ENCODE measurements at regions not wholly inside any gene's neighbourhood (a gene's known extent, or its start where the extent isn't known, plus 50 kb on each side); places are given as distances from the start of the nearest gene placed in this dataset.
A peak's percentile ranks its signal among the peaks of the same experiment; 100 is the strongest.

DNA sequence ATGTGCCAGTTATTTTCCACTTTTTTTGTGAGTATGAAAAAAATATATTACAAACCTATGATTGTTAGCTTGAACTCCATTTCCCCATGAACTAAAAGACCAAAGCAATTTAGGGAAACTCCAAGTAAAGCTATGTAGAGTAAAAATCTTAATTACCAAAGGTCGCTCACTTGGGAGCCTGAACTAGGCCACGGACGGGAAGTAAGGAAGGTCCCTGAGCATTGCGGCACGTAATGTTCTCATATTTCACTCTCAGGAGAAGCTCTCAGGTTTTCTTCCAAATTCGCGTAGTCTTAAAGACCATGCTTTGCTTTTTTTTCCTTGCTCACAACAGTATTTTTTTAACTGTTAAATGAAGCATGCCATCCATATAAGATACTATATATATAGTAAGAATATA lies 215.3 kb upstream of the RARB start:
- TF ChIP-seq, protein P1, sequence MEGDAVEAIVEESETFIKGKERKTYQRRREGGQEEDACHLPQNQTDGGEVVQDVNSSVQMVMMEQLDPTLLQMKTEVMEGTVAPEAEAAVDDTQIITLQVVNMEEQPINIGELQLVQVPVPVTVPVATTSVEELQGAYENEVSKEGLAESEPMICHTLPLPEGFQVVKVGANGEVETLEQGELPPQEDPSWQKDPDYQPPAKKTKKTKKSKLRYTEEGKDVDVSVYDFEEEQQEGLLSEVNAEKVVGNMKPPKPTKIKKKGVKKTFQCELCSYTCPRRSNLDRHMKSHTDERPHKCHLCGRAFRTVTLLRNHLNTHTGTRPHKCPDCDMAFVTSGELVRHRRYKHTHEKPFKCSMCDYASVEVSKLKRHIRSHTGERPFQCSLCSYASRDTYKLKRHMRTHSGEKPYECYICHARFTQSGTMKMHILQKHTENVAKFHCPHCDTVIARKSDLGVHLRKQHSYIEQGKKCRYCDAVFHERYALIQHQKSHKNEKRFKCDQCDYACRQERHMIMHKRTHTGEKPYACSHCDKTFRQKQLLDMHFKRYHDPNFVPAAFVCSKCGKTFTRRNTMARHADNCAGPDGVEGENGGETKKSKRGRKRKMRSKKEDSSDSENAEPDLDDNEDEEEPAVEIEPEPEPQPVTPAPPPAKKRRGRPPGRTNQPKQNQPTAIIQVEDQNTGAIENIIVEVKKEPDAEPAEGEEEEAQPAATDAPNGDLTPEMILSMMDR (IDR thresholded peaks at IDR 0.05) = no peak
- ATAC-seq = no peak
- Histone ChIP-seq H3K27ac (no peak overlapping the region), H3K9me3 (no peaks in the 10 kb centered on the region), H3K4me1 (no peaks in the 10 kb centered on the region), H3K27me3 (no peaks in the 10 kb centered on the region), H3K4me3 (no peak overlapping the region), H3K36me3 (no peaks in the 10 kb centered on the region)
- intact Hi-C loops (cut with DNase I) = no loop called here
- no peak for DNase-seq

DNA sequence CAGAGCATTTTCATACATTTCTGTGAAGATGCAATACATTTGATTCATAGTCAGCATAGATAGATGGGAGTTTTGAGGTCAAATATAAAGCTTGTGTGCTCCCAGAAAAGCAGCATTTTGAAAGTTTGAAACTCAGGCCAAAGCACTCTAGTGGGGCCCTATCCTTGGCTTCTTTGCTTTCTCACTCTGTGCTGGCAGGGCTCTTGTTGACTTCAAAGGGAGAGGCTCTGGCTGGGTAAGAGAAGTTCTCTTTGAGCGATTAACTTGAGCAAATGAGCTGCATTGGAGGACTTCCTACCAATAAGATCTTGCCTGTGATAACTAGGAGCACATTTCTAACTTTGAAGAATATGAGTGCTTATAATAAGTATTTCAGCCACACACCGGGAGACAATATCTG lies 214.0 kb upstream of the RARB start:
- Histone ChIP-seq H3K27ac (no peak overlapping the region), H3K4me1 (no peaks in the 10 kb centered on the region), H3K4me3 (no peak overlapping the region), H3K27me3 (no peaks in the 10 kb centered on the region), H3K36me3 (no peaks in the 10 kb centered on the region), H3K9me3 (no peaks in the 10 kb centered on the region)
- TF ChIP-seq, protein P1 (IDR thresholded peaks at IDR 0.05) = no peak
- intact Hi-C loops (cut with DNase I) = no loop called here
- ATAC-seq (peak; percentile 24), DNase-seq (no peak)

GRCh38 chr3:25218362-25218761 lies 209.7 kb upstream of the RARB start:
- DNase-seq (no peak), ATAC-seq (no peak)
- H3K36me3 ChIP-seq = no peaks in the 10 kb centered on the region
- H3K27me3 ChIP-seq = no peaks in the 10 kb centered on the region
- H3K4me3 ChIP-seq = no peak overlapping the region
- no peaks in the 10 kb centered on the region for H3K9me3 ChIP-seq
- TF ChIP-seq, protein P1 (IDR thresholded peaks at IDR 0.05) = no peak
- no peaks in the 10 kb centered on the region for H3K4me1 ChIP-seq
- H3K27ac ChIP-seq = no peak overlapping the region
- intact Hi-C loops (cut with DNase I) = no loop called here

DNA sequence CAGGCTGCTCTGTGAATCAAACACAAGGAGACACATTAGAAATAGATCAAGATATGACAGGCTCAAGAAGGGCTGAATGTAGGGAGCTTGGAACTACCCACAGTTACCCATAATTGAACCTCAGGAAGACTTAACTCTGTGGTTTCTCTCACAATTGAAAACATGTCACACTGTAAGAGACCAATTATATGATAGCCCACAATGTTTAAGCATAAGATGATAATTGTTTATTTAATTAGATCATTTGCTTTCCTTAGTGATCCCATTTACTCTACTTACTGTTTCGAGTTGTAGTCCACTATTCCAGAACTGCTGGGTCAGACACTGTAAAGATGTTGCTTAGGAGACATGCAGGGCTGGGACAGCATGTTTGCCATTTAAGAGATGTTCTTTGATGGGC lies 201.3 kb upstream of the RARB start:
- Histone ChIP-seq H3K27ac (no peak overlapping the region), H3K4me1 (no peaks in the 10 kb centered on the region), H3K27me3 (no peaks in the 10 kb centered on the region), H3K9me3 (no peaks in the 10 kb centered on the region), H3K4me3 (no peak overlapping the region), H3K36me3 (no peaks in the 10 kb centered on the region)
- DNase-seq (no peak), ATAC-seq (no peak)
- intact Hi-C loops (cut with DNase I) = no loop called here
- TF ChIP-seq, protein P1 (IDR thresholded peaks at IDR 0.05) = no peak

DNA sequence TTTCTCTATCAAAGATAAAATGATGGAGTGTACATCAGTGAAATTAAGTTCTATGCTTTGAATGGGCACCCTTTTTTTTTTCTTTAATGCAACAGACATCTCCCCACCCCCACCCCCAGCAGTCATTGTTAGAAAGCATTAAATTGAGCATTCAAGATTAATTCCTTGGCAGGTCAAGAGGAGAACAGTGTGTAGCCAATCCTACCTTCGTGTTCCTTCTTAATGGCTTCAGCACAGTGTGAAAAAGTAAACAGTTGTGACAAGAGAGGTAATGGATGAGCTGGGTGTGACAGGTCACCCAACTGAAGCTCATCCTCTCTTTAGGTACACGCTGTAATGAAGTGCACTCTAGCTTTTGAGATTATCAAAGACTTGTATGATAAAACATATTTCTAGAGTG lies 198.5 kb upstream of the RARB start:
- ATAC-seq = no peak
- no peaks in the 10 kb centered on the region for H3K4me1 ChIP-seq
- H3K36me3 ChIP-seq = no peaks in the 10 kb centered on the region

DNA sequence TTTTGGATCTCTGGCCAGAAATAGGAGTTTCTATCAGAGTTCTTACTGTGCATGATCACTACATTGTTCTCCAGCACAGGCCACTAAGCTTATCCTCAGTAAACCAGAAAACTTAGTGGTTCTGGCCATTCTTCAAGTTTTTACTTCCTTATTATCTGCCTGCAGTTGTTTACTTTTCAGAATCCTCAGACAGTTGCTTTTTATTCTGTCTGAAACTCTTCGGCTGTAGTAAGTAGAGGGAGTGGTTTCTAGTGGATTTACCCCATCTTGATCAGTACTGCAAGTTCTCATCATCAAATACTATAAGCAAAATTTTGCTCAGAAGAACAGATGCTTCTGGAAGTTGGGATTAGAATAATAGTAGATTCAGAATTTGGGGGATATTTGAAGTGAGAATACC lies 193.0 kb upstream of the RARB start:
- Histone ChIP-seq H3K4me1 (no peaks in the 10 kb centered on the region), H3K27me3 (no peaks in the 10 kb centered on the region), H3K27ac (no peak overlapping the region), H3K36me3 (no peaks in the 10 kb centered on the region), H3K9me3 (no peaks in the 10 kb centered on the region), H3K4me3 (no peak overlapping the region)
- no peak for DNase-seq
- ATAC-seq = no peak
- intact Hi-C loops (cut with DNase I) = no loop called here
- TF ChIP-seq, protein P1 (IDR thresholded peaks at IDR 0.05) = no peak

More for the DNA sequence above, 198.5 kb upstream of the RARB start:
- H3K27me3 ChIP-seq = no peaks in the 10 kb centered on the region
- TF ChIP-seq, protein P1 (IDR thresholded peaks at IDR 0.05) = no peak
- no peak for DNase-seq
- H3K9me3 ChIP-seq = no peaks in the 10 kb centered on the region
- H3K27ac ChIP-seq = no peak overlapping the region
- no peak overlapping the region for H3K4me3 ChIP-seq
- intact Hi-C loops (cut with DNase I) = no loop called here
